ENCODE measurements at regions not wholly inside any gene's neighbourhood (a gene's known extent, or its start where the extent isn't known, plus 50 kb on each side); places are given as distances from the start of the nearest gene placed in this dataset.

DNA sequence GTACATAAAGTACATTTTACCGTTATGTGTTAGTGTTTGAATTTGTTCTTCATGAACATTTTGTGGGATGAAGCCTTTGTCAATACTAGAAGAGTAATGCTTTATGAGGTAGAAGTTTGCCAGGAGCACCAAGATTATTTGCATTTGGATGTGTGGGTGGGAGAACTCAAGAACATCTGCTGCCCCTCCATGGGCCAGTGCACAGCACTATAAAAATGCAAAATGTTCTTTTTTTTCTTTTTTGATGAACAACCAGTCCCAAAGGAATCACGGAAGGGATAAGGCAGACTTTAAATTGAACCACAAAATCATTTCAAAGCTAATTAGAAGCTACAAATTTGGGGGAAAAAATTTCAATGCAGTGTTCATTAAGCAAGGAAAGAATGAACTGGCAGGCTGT, 300.3 kb upstream of the NWD2 start:
- no peak for TF ChIP-seq EZH2 (IDR thresholded peaks at IDR 0.05; ENCODE audit: borderline replicate concordance, low read length)
- TF ChIP-seq, protein P1, sequence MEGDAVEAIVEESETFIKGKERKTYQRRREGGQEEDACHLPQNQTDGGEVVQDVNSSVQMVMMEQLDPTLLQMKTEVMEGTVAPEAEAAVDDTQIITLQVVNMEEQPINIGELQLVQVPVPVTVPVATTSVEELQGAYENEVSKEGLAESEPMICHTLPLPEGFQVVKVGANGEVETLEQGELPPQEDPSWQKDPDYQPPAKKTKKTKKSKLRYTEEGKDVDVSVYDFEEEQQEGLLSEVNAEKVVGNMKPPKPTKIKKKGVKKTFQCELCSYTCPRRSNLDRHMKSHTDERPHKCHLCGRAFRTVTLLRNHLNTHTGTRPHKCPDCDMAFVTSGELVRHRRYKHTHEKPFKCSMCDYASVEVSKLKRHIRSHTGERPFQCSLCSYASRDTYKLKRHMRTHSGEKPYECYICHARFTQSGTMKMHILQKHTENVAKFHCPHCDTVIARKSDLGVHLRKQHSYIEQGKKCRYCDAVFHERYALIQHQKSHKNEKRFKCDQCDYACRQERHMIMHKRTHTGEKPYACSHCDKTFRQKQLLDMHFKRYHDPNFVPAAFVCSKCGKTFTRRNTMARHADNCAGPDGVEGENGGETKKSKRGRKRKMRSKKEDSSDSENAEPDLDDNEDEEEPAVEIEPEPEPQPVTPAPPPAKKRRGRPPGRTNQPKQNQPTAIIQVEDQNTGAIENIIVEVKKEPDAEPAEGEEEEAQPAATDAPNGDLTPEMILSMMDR (IDR thresholded peaks at IDR 0.05; ENCODE audit: low read length), result no peak

All from OCI-LY1 (cell line).